ENCODE measurements at regions not wholly inside any gene's neighbourhood (a gene's known extent, or its start where the extent isn't known, plus 50 kb on each side); places are given as distances from the start of the nearest gene placed in this dataset.

GRCh38 chr1:81213279-81213678, 587.5 kb upstream of the ADGRL2 start:
- H3K27ac Mint-ChIP-seq, result no peak overlapping the region

GRCh38 chr1:81209461-81209860, 591.3 kb upstream of the ADGRL2 start:
- intact Hi-C loops (cut with micrococcal nuclease), result no loop called here
- H3K36me3 Mint-ChIP-seq (ENCODE audit: low read depth), result no peaks in the 10 kb centered on the region
- H3K9me3 Mint-ChIP-seq, result no peaks in the 10 kb centered on the region
- H3K27me3 Mint-ChIP-seq (ENCODE audit: insufficient read depth), result no peaks in the 10 kb centered on the region
- H3K27ac Mint-ChIP-seq, result no peak overlapping the region
- H3K4me3 Mint-ChIP-seq, result no peak overlapping the region
- no peak for DNase-seq (ENCODE audit: low spot score)
- no peaks in the 10 kb centered on the region for H3K4me1 Mint-ChIP-seq (ENCODE audit: low read depth)

More at GRCh38 chr1:81213279-81213678, 587.5 kb upstream of the ADGRL2 start:
- Mint-ChIP-seq H3K27me3 (ENCODE audit: insufficient read depth) (no peaks in the 10 kb centered on the region), H3K36me3 (ENCODE audit: low read depth) (no peaks in the 10 kb centered on the region), H3K4me1 (ENCODE audit: low read depth) (no peaks in the 10 kb centered on the region), H3K9me3 (no peaks in the 10 kb centered on the region), H3K4me3 (no peak overlapping the region)
- no peak for DNase-seq (ENCODE audit: low spot score)
- intact Hi-C loops (cut with micrococcal nuclease), result no loop called here

- Mint-ChIP-seq H3K4me1 (ENCODE audit: low read depth) (no peaks in the 10 kb centered on the region), H3K4me3 (no peak overlapping the region), H3K9me3 (no peaks in the 10 kb centered on the region), H3K27me3 (ENCODE audit: insufficient read depth) (no peaks in the 10 kb centered on the region), H3K36me3 (ENCODE audit: low read depth) (no peaks in the 10 kb centered on the region), H3K27ac (no peak overlapping the region)
- intact Hi-C loops (cut with micrococcal nuclease), result no loop called here
- DNase-seq (ENCODE audit: low spot score), result no peak
Observed at GRCh38 chr1:81208441-81208840, 592.3 kb upstream of the ADGRL2 start.

GRCh38 chr1:81205956-81206355, 594.8 kb upstream of the ADGRL2 start:
- intact Hi-C loops (cut with micrococcal nuclease), result no loop called here
- Mint-ChIP-seq H3K4me1 (ENCODE audit: low read depth) (no peaks in the 10 kb centered on the region), H3K27me3 (ENCODE audit: insufficient read depth) (no peaks in the 10 kb centered on the region), H3K4me3 (no peak overlapping the region), H3K36me3 (ENCODE audit: low read depth) (no peaks in the 10 kb centered on the region), H3K9me3 (no peaks in the 10 kb centered on the region), H3K27ac (no peak overlapping the region)
- DNase-seq (ENCODE audit: low spot score), result no peak

DNA sequence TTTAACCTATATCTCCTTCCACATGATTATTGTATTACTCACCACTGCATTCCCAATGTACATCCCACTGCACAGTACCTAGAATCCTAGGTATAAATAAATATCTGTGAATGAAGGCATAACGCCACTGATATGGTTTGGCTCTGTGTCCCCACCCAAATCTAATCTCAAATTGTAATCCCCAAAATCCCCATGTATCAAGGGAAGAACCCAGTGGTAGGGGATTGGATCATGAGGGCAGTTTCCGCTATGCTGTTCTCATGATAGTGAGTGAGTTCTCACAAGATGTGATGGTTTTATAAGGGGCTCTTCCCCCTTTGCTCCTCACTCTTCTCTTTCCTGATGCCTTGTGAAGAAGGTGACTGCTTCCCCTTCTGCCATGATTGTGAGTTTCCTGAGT, 599.0 kb upstream of the ADGRL2 start:
- no peaks in the 10 kb centered on the region for H3K9me3 Mint-ChIP-seq
- intact Hi-C loops (cut with micrococcal nuclease), result no loop called here
- no peak overlapping the region for H3K27ac Mint-ChIP-seq
- H3K4me3 Mint-ChIP-seq, result no peak overlapping the region
- DNase-seq (ENCODE audit: low spot score), result no peak
- no peaks in the 10 kb centered on the region for H3K36me3 Mint-ChIP-seq (ENCODE audit: low read depth)
- H3K4me1 Mint-ChIP-seq (ENCODE audit: low read depth), result no peaks in the 10 kb centered on the region
- no peaks in the 10 kb centered on the region for H3K27me3 Mint-ChIP-seq (ENCODE audit: insufficient read depth)

GRCh38 chr1:81197591-81197990, 603.1 kb upstream of the ADGRL2 start:
- Mint-ChIP-seq H3K27ac (no peak overlapping the region), H3K4me1 (ENCODE audit: low read depth) (no peaks in the 10 kb centered on the region), H3K36me3 (ENCODE audit: low read depth) (no peaks in the 10 kb centered on the region), H3K27me3 (ENCODE audit: insufficient read depth) (no peaks in the 10 kb centered on the region), H3K9me3 (no peaks in the 10 kb centered on the region), H3K4me3 (no peak overlapping the region)
- intact Hi-C loops (cut with micrococcal nuclease), result no loop called here
- DNase-seq (ENCODE audit: low spot score), result no peak

GRCh38 chr1:81192647-81193642, 607.8 kb upstream of the ADGRL2 start:
- intact Hi-C loops (cut with micrococcal nuclease), result no loop called here
- Mint-ChIP-seq H3K4me1 (ENCODE audit: low read depth) (no peaks in the 10 kb centered on the region), H3K9me3 (peaks cover 5% of the 10 kb centered on the region), H3K27me3 (ENCODE audit: insufficient read depth) (no peaks in the 10 kb centered on the region), H3K4me3 (no peak overlapping the region), H3K27ac (no peak overlapping the region), H3K36me3 (ENCODE audit: low read depth) (no peaks in the 10 kb centered on the region)
- no peak for DNase-seq (ENCODE audit: low spot score)

DNA sequence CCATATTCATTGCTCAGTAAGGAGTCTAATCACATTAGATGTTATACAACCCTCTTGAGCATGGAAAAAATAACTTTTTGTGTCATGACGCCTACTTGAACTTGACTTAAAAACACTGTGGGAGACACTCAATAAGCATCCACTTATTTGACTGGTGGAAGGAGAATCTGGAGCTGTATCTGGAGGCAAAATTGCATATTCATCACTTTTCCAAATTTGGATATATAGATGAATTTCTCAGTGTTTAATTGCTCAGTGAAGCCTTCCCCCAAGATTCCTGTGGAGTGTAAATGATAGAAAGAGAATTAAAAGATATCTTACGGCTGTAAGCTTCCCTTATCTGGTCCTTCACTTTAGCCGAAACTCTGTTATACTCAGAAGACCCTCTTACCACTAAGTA, 610.7 kb upstream of the ADGRL2 start:
- H3K4me3 Mint-ChIP-seq, result no peak overlapping the region
- no peak overlapping the region for H3K27ac Mint-ChIP-seq
- no peaks in the 10 kb centered on the region for H3K27me3 Mint-ChIP-seq (ENCODE audit: insufficient read depth)
- no peaks in the 10 kb centered on the region for H3K36me3 Mint-ChIP-seq (ENCODE audit: low read depth)
- intact Hi-C loops (cut with micrococcal nuclease), result no loop called here
- no peaks in the 10 kb centered on the region for H3K4me1 Mint-ChIP-seq (ENCODE audit: low read depth)
- H3K9me3 Mint-ChIP-seq, result peaks cover 11% of the 10 kb centered on the region
- no peak for DNase-seq (ENCODE audit: low spot score)

GRCh38 chr1:81187635-81188034, 613.1 kb upstream of the ADGRL2 start:
- no peak overlapping the region for H3K4me3 Mint-ChIP-seq
- H3K9me3 Mint-ChIP-seq, result peaks cover 18% of the 10 kb centered on the region
- no peaks in the 10 kb centered on the region for H3K4me1 Mint-ChIP-seq (ENCODE audit: low read depth)

GRCh38 chr1:81186261-81186660, 614.5 kb upstream of the ADGRL2 start:
- H3K36me3 Mint-ChIP-seq (ENCODE audit: low read depth), result no peaks in the 10 kb centered on the region
- H3K27me3 Mint-ChIP-seq (ENCODE audit: insufficient read depth), result no peaks in the 10 kb centered on the region
- no peak overlapping the region for H3K4me3 Mint-ChIP-seq
- DNase-seq (ENCODE audit: low spot score), result no peak
- intact Hi-C loops (cut with micrococcal nuclease), result no loop called here
- no peak overlapping the region for H3K27ac Mint-ChIP-seq
- H3K9me3 Mint-ChIP-seq, result peaks cover 21% of the 10 kb centered on the region
- H3K4me1 Mint-ChIP-seq (ENCODE audit: low read depth), result no peaks in the 10 kb centered on the region

More at GRCh38 chr1:81187635-81188034, 613.1 kb upstream of the ADGRL2 start:
- no peaks in the 10 kb centered on the region for H3K36me3 Mint-ChIP-seq (ENCODE audit: low read depth)
- H3K27me3 Mint-ChIP-seq (ENCODE audit: insufficient read depth), result no peaks in the 10 kb centered on the region
- no peak for DNase-seq (ENCODE audit: low spot score)
- H3K27ac Mint-ChIP-seq, result no peak overlapping the region
- intact Hi-C loops (cut with micrococcal nuclease), result no loop called here

DNA sequence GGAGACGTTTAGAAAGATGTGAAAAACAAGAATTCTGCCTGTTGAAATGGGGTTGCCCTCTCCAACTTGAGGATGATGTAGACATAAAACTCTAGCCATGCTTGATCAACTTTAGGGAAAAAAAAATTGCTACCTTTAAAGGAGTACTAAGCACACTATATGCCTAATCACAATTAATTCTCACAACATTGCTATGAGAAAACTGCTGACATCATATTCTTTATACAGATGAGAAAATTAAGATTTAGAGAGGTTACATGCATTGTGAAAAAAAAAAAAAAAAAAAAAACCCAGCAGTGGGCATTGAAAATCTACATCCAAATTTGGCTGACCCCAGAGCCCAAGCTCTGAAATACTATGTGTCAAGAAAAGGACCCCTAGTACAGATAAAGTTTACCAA, 617.2 kb upstream of the ADGRL2 start:
- Mint-ChIP-seq H3K4me3 (no peak overlapping the region), H3K36me3 (ENCODE audit: low read depth) (no peaks in the 10 kb centered on the region), H3K27ac (no peak overlapping the region), H3K27me3 (ENCODE audit: insufficient read depth) (no peaks in the 10 kb centered on the region), H3K4me1 (ENCODE audit: low read depth) (no peaks in the 10 kb centered on the region), H3K9me3 (peaks cover 17% of the 10 kb centered on the region)
- intact Hi-C loops (cut with micrococcal nuclease), result no loop called here
- no peak for DNase-seq (ENCODE audit: low spot score)

DNA sequence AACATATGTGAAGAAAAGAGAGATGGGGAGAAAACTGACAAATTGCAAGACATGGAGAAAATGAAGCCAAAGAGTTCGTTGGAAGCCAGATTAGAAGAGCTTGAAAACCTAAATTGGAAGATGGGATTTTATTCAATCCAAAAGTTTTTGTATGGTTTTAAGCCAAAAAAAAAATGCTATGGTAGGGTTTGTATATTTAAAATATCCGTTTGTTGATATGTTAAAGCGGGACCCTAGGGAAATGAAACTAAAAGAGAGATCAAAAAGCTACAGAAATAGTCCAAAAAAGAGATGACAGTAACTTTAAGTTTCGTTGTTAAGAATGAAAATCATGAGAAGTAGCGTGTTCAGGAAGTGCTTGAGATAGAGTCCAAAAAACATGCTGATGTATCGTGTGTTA, 617.7 kb upstream of the ADGRL2 start:
- no peak overlapping the region for H3K4me3 Mint-ChIP-seq
- intact Hi-C loops (cut with micrococcal nuclease), result no loop called here

DNA sequence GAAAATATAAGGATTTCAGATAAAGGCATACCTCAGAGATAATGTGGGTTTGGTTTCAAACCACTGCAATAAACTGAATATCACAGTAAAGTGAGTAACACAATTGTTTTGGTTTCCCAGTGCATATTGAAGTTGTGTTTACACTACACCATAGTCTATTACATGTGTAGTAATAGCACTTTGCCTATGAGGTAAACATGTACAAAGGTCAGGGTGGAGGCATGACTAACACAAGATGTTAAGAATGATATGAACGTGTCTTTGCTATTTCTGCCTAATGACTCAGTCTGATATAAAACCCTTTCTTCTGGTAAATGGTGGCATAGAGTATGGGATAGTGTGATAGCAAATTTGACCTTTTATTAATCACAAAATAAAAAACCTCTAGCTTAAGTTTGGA, 621.5 kb upstream of the ADGRL2 start:
- intact Hi-C loops (cut with micrococcal nuclease), result no loop called here
- Mint-ChIP-seq H3K36me3 (ENCODE audit: low read depth) (no peaks in the 10 kb centered on the region), H3K27me3 (ENCODE audit: insufficient read depth) (no peaks in the 10 kb centered on the region), H3K4me1 (ENCODE audit: low read depth) (no peaks in the 10 kb centered on the region), H3K27ac (no peak overlapping the region), H3K4me3 (no peak overlapping the region), H3K9me3 (peaks cover 16% of the 10 kb centered on the region)
- no peak for DNase-seq (ENCODE audit: low spot score)

More for the DNA sequence above, 617.7 kb upstream of the ADGRL2 start:
- Mint-ChIP-seq H3K9me3 (peaks cover 17% of the 10 kb centered on the region), H3K27me3 (ENCODE audit: insufficient read depth) (no peaks in the 10 kb centered on the region), H3K27ac (no peak overlapping the region), H3K4me1 (ENCODE audit: low read depth) (no peaks in the 10 kb centered on the region), H3K36me3 (ENCODE audit: low read depth) (no peaks in the 10 kb centered on the region)
- DNase-seq (ENCODE audit: low spot score), result no peak

All from activated T-helper 1 cell treated with anti-CD3 and anti-CD28 coated beads, Interleukin-12 subunit alpha, Interleukin-12 subunit beta, Interleukin-2, Interleukin-4 antibody, amounts not matched to agents 30 ng/mL and 10 ng/mL and 1 ng/mL, durations not matched to agents 14 hours and 24 hours and 36 hours (primary cell).